ENCODE measurements at regions not wholly inside any gene's neighbourhood (a gene's known extent, or its start where the extent isn't known, plus 50 kb on each side); places are given as distances from the start of the nearest gene placed in this dataset.

DNA sequence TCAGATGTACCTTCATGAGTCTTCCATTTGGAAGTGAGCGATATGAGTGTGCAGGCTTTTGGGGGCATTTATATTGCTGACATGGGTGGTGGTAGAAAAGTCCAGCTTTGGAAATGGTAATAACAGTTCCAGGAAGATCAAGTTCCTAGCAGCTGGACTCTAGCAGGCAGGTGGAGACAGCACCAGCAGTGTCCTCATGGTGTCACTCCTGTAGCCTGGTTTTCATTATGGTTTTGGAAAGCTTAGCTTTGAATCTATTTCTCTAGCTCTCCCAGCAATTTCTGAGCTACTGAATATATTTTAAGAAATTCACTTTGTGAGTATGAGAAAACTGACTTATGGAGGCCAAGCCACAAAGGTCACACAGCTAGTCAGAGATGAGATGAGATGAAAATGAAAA lies 523.2 kb upstream of the HTR2A start:
- Histone ChIP-seq H3K27ac (replicated peaks) (no peak overlapping the region), H3K4me3 (no peak overlapping the region), H3K36me3 (no peaks in the 10 kb centered on the region), H3K27me3 (ENCODE audit: low read depth) (no peaks in the 10 kb centered on the region), H3K4me1 (peaks cover 8% of the 10 kb centered on the region), H3K9me3 (replicated peaks) (no peaks in the 10 kb centered on the region)
- no peak for DNase-seq
- intact Hi-C loops (cut with micrococcal nuclease), result no loop called here
- TF ChIP-seq, protein P1, sequence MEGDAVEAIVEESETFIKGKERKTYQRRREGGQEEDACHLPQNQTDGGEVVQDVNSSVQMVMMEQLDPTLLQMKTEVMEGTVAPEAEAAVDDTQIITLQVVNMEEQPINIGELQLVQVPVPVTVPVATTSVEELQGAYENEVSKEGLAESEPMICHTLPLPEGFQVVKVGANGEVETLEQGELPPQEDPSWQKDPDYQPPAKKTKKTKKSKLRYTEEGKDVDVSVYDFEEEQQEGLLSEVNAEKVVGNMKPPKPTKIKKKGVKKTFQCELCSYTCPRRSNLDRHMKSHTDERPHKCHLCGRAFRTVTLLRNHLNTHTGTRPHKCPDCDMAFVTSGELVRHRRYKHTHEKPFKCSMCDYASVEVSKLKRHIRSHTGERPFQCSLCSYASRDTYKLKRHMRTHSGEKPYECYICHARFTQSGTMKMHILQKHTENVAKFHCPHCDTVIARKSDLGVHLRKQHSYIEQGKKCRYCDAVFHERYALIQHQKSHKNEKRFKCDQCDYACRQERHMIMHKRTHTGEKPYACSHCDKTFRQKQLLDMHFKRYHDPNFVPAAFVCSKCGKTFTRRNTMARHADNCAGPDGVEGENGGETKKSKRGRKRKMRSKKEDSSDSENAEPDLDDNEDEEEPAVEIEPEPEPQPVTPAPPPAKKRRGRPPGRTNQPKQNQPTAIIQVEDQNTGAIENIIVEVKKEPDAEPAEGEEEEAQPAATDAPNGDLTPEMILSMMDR (IDR thresholded peaks at IDR 0.05; ENCODE audit: borderline replicate concordance), result peak; percentile 64

DNA sequence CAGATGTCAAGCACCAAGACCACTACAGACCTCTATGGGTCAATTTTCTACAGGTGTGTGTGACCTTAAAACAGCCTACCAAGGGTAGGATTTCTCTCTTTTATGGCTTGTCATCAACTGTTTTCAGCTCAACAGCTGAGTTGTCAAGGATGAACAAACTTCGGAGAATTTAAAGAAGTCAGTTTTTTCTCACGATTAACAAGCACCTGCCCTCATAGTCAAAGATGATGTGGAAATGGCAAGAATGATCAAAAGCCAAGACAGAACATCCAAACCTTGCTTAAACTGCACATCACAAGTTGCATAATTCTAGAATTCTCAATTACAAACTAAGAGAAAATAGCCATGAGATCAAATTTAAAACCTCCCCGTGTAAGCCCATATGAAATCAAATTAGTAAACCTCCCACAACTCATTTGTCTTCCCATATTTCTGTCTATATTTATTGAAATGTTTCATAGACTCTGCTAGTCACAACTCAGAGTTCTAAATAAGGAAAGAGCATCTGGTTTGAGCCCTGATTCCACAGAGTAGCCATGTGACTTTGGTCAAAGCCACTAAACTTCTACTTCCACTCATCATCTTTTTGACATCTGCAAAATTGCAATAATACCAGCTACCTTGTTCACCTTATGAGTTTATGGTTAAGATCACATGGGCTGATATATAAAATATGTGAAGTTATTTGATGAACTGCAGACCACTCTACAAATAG lies 521.5 kb upstream of the HTR2A start:
- no peak for DNase-seq

DNA sequence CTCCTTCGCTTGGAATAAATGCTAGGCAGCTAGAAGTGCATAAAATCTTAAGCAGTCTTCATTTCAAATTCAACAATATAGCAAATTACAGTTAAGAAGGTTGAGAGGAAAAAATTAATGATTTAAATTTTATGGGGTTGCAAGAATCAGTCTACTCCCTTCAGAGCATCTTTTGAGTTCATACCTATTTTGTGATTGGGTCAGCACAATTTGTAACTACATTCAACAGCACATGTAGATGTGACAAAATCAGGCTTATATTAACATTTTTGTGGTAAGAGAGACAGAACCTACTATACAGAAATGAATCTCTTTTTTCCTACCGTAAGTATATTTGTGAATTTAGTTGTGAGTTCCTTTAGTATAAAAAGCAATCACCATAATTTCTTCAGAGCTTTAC lies 520.6 kb upstream of the HTR2A start:
- Histone ChIP-seq H3K4me3 (no peak overlapping the region), H3K27ac (replicated peaks) (no peak overlapping the region), H3K4me1 (peaks cover 8% of the 10 kb centered on the region), H3K36me3 (no peaks in the 10 kb centered on the region), H3K9me3 (replicated peaks) (no peaks in the 10 kb centered on the region), H3K27me3 (ENCODE audit: low read depth) (no peaks in the 10 kb centered on the region)
- DNase-seq, result no peak
- TF ChIP-seq, protein P1 (IDR thresholded peaks at IDR 0.05; ENCODE audit: borderline replicate concordance), result no peak
- intact Hi-C loops (cut with micrococcal nuclease), result loop anchor here (10.0 kb wide), 1 partner anchor 357 kb away; no protein-coding TSS in a partner anchor

More for the DNA sequence above, 521.5 kb upstream of the HTR2A start:
- H3K27ac ChIP-seq (replicated peaks), result no peak overlapping the region
- H3K4me1 ChIP-seq, result peaks cover 8% of the 10 kb centered on the region
- H3K36me3 ChIP-seq, result no peaks in the 10 kb centered on the region
- TF ChIP-seq, protein P1 (IDR thresholded peaks at IDR 0.05; ENCODE audit: borderline replicate concordance), result no peak
- H3K9me3 ChIP-seq (replicated peaks), result no peaks in the 10 kb centered on the region
- no peaks in the 10 kb centered on the region for H3K27me3 ChIP-seq (ENCODE audit: low read depth)
- H3K4me3 ChIP-seq, result no peak overlapping the region
- intact Hi-C loops (cut with micrococcal nuclease), result loop anchor here (10.0 kb wide), 1 partner anchor 356 kb away; no protein-coding TSS in a partner anchor

DNA sequence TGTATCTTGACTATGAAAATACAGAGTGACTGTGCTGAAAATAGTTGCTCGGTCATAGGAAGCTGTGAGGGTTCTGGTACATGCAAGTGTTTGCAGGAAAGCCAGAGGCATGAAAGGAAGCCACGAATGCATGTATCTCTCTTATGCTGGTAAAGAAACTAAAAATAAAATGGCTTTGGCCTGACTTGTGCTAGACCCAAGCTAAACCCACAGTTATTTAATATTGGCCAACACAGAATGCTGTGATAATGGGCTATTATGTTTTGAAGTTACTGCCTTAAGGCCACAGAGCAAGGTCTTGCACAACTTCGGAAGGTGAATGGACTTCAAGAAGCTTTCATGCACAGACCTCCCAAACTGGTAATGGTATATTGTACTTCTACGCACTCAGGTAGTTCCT lies 518.2 kb upstream of the HTR2A start:
- Histone ChIP-seq H3K36me3 (no peaks in the 10 kb centered on the region), H3K27ac (replicated peaks) (no peak overlapping the region), H3K4me3 (no peak overlapping the region), H3K4me1 (peaks cover 1% of the 10 kb centered on the region), H3K27me3 (ENCODE audit: low read depth) (no peaks in the 10 kb centered on the region), H3K9me3 (replicated peaks) (no peaks in the 10 kb centered on the region)
- TF ChIP-seq, protein P1 (IDR thresholded peaks at IDR 0.05; ENCODE audit: borderline replicate concordance), result no peak
- intact Hi-C loops (cut with micrococcal nuclease), result loop anchor here (10.0 kb wide), 1 partner anchor 360 kb away; no protein-coding TSS in a partner anchor
- DNase-seq, result no peak

DNA sequence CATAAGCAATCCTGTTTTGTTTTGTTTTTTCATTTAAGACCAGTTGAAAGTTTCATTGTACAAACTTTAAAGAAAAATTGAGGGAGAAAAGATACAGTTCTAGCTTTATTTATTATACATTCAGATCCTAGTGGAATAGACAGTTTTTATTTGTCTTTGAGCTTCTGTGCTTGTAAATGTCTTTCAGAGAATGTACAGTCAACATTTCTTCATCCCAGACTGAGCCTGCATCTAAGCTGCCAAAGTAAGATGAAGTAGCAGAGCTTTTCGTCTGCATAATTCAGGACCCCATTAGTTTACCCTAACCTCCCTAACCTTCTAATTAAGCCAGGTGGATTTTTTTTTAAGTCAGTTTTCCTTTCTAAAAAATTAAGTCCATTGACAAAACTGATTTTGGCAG lies 516.7 kb upstream of the HTR2A start:
- no peaks in the 10 kb centered on the region for H3K27me3 ChIP-seq (ENCODE audit: low read depth)
- H3K36me3 ChIP-seq, result no peaks in the 10 kb centered on the region
- intact Hi-C loops (cut with micrococcal nuclease), result loop anchor here (10.0 kb wide), 1 partner anchor 361 kb away; no protein-coding TSS in a partner anchor
- no peak overlapping the region for H3K4me3 ChIP-seq
- H3K9me3 ChIP-seq (replicated peaks), result no peaks in the 10 kb centered on the region
- no peaks in the 10 kb centered on the region for H3K4me1 ChIP-seq
- H3K27ac ChIP-seq (replicated peaks), result no peak overlapping the region
- TF ChIP-seq, protein P1 (IDR thresholded peaks at IDR 0.05; ENCODE audit: borderline replicate concordance), result no peak
- DNase-seq, result no peak

Data from left ventricle myocardium inferior (tissue), 1 donor.